IMR-90 (cell line): ENCODE measurements at regions not wholly inside any gene's neighbourhood (a gene's known extent, or its start where the extent isn't known, plus 50 kb on each side); places are given as distances from the start of the nearest gene placed in this dataset.
"Not testable (repeated sequence)": the region's sequence is repeated elsewhere in the genome, so short reads cannot be mapped to it uniquely, and the experiment has no call there.

ENCODE experiments used
- BHLHE40 ChIP-seq: fragments of 150-350 bp; IDR thresholded peaks from 2 replicates; pipeline ENCODE4 v1.6.1; 2016; ENCODE audit warnings: mild to moderate bottlenecking, low read depth, low read length
- CHD1 ChIP-seq: IDR thresholded peaks from 2 replicates; pipeline ENCODE4 v1.6.1; 2012; ENCODE audit warnings: low read depth, low read length, improper control_type of control experiment
- CTCF ChIP-seq: conservative IDR thresholded peaks from 2 replicates; pipeline ENCODE4 v1.5.1; 2012; ENCODE audit warnings: mild to moderate bottlenecking, low read depth, low read length, improper control_type of control experiment
- FOS ChIP-seq: fragments of 150-350 bp; IDR thresholded peaks from 2 replicates; pipeline ENCODE4 v1.6.1; 2016; ENCODE audit warnings: low read depth, low read length
- MAFK ChIP-seq: IDR thresholded peaks from 2 replicates; pipeline ENCODE4 v1.6.1; 2012; ENCODE audit warnings: low read depth, low read length, improper control_type of control experiment
- POLR2A ChIP-seq: IDR thresholded peaks from 2 replicates; pipeline ENCODE4 v1.6.1; 2012; ENCODE audit warnings: mild to moderate bottlenecking, low read depth, low read length
- RAD21 ChIP-seq: IDR thresholded peaks from 2 replicates; pipeline ENCODE4 v1.6.1; 2012; ENCODE audit warnings: low read length, improper control_type of control experiment
- RFX5 ChIP-seq: IDR thresholded peaks from 2 replicates; pipeline ENCODE4 v1.8.0; 2012; ENCODE audit warnings: low read depth, mild to moderate bottlenecking, low read length, moderate library complexity
- USF2 ChIP-seq: fragments of 150-350 bp; IDR thresholded peaks from 2 replicates; pipeline ENCODE4 v1.6.1; 2017; ENCODE audit warnings: mild to moderate bottlenecking, antibody characterized with exemption, low read length, low read depth

GRCh38 chr2:87517438-87517837, 230.4 kb upstream of the PLGLB2 start:
- TF ChIP-seq POLR2A, CTCF, RAD21, USF2, BHLHE40, FOS, MAFK, RFX5, CHD1: not testable (repeated sequence)
